GM12891 (cell line): ENCODE measurements at regions not wholly inside any gene's neighbourhood (a gene's known extent, or its start where the extent isn't known, plus 50 kb on each side); places are given as distances from the start of the nearest gene placed in this dataset.

Experiments
- PAX5 ChIP-seq: IDR thresholded peaks from 2 replicates; pipeline ENCODE4 v1.6.1; 2011; ENCODE audit warnings: low read length, moderate library complexity, mild to moderate bottlenecking; ENCODE audit not compliant: insufficient read depth, severe bottlenecking
- POLR2A ChIP-seq: IDR thresholded peaks from 2 replicates; pipeline ENCODE4 v1.6.1; 2011; ENCODE audit warnings: low read depth, low read length, control low read depth
- POLR2AphosphoS5 ChIP-seq: IDR thresholded peaks from 2 replicates; pipeline ENCODE4 v1.6.1; 2011; ENCODE audit warnings: low read depth, low read length, control low read depth
- POU2F2 ChIP-seq: IDR thresholded peaks from 2 replicates; pipeline ENCODE4 v1.6.1; 2011; ENCODE audit warnings: low read depth, mild to moderate bottlenecking, control low read depth, low read length, moderate library complexity
- SPI1 ChIP-seq: IDR thresholded peaks from 2 replicates; pipeline ENCODE4 v1.6.1; 2011; ENCODE audit warnings: low read depth, low read length, control low read depth
- TAF1 ChIP-seq: IDR thresholded peaks from 2 replicates; pipeline ENCODE4 v1.6.1; 2011; ENCODE audit warnings: low read depth, low read length, control low read depth

GRCh38 chr5:30878296-30878695, 315.2 kb upstream of the CDH6 start:
- TF ChIP-seq POLR2AphosphoS5 (no peak), TAF1 (no peak), POLR2A (no peak), PAX5 (no peak), SPI1 (no peak), POU2F2 (no peak)
